ENCODE measurements at regions not wholly inside any gene's neighbourhood (a gene's known extent, or its start where the extent isn't known, plus 50 kb on each side); places are given as distances from the start of the nearest gene placed in this dataset.
A peak's percentile ranks its signal among the peaks of the same experiment; 100 is the strongest.
"Not testable (repeated sequence)": the region's sequence is repeated elsewhere in the genome, so short reads cannot be mapped to it uniquely, and the experiment has no call there.

DNA sequence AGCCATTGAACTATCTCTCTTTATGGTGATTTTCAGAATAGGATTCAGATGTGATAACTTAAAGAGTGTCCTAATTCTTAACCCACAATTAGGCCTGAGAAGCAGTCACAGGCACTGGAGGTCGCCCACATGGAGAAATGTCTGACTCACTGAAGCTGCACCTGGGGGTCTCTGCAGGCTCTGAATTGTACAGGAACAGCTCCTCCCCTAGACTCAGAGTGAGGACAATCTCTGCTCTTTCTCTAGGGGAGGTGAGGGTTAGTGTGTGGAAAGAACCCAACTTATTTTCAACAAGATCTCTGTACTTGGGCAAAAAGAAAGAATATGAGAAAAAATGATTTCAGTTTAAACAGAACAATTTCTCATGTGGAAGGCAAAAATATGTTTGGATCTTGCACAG lies 1124.6 kb downstream of the TMEM121 start:
- no peak for DNase-seq
- H3K27ac ChIP-seq (replicated peaks) = no peak overlapping the region
- TF ChIP-seq, protein P1, sequence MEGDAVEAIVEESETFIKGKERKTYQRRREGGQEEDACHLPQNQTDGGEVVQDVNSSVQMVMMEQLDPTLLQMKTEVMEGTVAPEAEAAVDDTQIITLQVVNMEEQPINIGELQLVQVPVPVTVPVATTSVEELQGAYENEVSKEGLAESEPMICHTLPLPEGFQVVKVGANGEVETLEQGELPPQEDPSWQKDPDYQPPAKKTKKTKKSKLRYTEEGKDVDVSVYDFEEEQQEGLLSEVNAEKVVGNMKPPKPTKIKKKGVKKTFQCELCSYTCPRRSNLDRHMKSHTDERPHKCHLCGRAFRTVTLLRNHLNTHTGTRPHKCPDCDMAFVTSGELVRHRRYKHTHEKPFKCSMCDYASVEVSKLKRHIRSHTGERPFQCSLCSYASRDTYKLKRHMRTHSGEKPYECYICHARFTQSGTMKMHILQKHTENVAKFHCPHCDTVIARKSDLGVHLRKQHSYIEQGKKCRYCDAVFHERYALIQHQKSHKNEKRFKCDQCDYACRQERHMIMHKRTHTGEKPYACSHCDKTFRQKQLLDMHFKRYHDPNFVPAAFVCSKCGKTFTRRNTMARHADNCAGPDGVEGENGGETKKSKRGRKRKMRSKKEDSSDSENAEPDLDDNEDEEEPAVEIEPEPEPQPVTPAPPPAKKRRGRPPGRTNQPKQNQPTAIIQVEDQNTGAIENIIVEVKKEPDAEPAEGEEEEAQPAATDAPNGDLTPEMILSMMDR (IDR thresholded peaks at IDR 0.05; ENCODE audit: borderline replicate concordance) = no peak
- intact Hi-C loops (cut with micrococcal nuclease) = no loop called here
- H3K27me3 ChIP-seq (ENCODE audit: low read depth) = peaks cover 45% of the 10 kb centered on the region
- H3K9me3 ChIP-seq (replicated peaks) = no peaks in the 10 kb centered on the region
- no peak overlapping the region for H3K4me3 ChIP-seq
- H3K36me3 ChIP-seq = no peaks in the 10 kb centered on the region
- H3K4me1 ChIP-seq = no peaks in the 10 kb centered on the region

DNA sequence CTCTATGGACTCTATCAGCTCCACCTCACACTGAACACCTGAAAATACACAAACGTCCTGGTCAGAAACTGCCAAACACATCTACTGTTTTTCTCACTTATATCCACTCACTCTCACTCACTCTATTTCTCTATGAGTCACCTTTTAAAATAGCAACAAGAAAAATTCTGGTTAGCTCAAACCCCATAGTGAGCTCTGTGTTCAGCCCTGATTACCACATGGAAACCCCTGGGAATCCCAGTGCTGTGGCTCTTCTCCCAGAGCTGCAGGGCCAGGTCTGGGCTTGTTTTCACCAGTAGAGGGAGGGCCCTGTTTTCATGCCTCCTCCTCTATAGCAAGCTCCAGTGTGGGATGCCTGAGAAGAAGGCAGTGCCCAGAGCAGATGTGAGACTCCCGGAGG lies 1126.1 kb downstream of the TMEM121 start:
- intact Hi-C loops (cut with micrococcal nuclease) = no loop called here
- no peaks in the 10 kb centered on the region for H3K36me3 ChIP-seq
- no peak for DNase-seq
- H3K27ac ChIP-seq (replicated peaks) = no peak overlapping the region
- TF ChIP-seq, protein P1 (IDR thresholded peaks at IDR 0.05; ENCODE audit: borderline replicate concordance) = no peak
- H3K4me3 ChIP-seq = no peak overlapping the region
- peaks cover 52% of the 10 kb centered on the region for H3K27me3 ChIP-seq (ENCODE audit: low read depth)
- H3K4me1 ChIP-seq = no peaks in the 10 kb centered on the region
- H3K9me3 ChIP-seq (replicated peaks) = no peaks in the 10 kb centered on the region

DNA sequence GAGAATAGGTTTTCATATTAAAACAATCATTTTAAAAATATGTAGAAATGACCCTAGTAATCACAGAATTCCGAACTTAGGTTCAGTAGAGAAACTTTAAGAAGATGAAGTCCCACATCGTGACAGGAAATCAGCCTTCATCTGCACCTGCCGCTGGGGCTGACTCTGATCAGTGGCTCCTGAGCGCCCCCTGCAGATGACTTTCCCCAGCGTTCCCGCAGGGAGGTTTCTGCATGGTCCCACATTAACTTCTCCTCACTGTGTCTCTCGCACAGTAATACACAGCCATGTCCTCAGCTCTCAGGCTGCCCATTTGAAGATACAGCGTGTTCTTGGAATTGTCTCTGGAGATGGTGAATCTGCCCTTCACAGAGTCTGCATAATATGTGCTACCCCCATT lies 1131.1 kb downstream of the TMEM121 start:
- intact Hi-C loops (cut with micrococcal nuclease) = no loop called here

DNA sequence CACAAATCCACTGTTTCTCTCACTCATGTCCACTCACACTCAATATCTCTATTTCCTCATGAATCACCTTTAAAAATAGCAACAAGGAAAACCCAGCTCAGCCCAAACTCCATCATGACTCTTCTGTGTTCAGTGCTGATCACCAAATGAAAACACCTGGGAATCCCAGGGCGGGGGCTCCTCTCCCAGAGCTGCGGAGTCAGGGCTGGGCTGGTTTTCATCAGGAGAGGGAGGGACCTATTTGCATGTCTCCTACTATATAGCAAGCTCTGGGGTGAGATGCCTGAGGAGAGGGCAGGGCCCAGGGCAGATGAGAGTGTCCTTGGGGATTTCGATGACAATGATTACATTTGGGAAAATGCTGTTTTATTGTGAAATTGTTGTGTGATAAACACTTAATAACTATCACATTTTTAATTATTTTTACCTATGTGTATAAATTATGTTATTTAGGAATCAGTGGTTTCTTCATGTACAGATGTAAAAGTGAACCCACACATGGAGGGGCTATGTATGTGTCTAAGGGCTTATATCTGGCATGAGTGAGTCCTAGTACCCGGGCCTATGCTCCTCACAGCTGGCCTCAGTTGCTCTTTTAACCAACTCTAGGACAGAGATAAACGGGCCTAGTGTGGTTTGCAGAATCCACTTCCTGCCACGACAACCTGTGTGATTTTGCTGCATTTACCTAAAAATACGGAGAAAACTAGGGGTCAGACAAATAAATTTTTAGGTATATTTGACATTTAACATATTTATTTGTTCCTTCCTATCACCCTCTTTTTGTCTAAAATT lies 1131.9 kb downstream of the TMEM121 start:
- H3K36me3 ChIP-seq; DNase-seq; H3K27ac ChIP-seq (replicated peaks); intact Hi-C loops (cut with micrococcal nuclease); H3K4me1 ChIP-seq; H3K9me3 ChIP-seq (replicated peaks); H3K4me3 ChIP-seq: not testable (repeated sequence)
- H3K27me3 ChIP-seq (ENCODE audit: low read depth) = peaks cover 33% of the 10 kb centered on the region

More for the DNA sequence above, 1131.1 kb downstream of the TMEM121 start:
- no peak for DNase-seq
- Histone ChIP-seq H3K4me3 (no peak overlapping the region), H3K9me3 (replicated peaks) (no peaks in the 10 kb centered on the region), H3K27ac (replicated peaks) (no peak overlapping the region), H3K27me3 (ENCODE audit: low read depth) (peaks cover 36% of the 10 kb centered on the region), H3K36me3 (no peaks in the 10 kb centered on the region), H3K4me1 (no peaks in the 10 kb centered on the region)
- TF ChIP-seq, protein P1 (IDR thresholded peaks at IDR 0.05; ENCODE audit: borderline replicate concordance) = no peak

DNA sequence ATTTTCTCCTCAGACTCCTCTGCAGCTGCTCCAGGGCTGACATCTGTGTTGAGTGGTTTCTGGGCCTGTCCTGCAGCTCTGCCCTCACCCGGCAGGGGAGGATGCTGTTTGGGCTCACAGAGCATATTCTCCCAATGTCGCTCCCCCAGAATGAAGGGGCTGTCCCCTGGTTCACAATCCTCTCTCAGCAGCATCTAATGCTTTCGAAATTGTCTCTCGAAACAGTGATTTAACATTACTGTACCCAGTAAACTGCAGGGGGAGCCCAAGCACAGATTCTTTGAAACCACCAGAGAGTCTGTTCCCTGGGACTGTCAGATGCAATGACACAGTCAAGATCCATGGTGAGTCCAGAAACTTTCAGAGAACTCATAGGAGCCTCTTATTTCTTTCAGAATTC lies 1135.2 kb downstream of the TMEM121 start:
- intact Hi-C loops (cut with micrococcal nuclease); H3K27ac ChIP-seq (replicated peaks); H3K4me3 ChIP-seq; H3K36me3 ChIP-seq; H3K9me3 ChIP-seq (replicated peaks); H3K4me1 ChIP-seq; DNase-seq: not testable (repeated sequence)
- TF ChIP-seq, protein P1 (IDR thresholded peaks at IDR 0.05; ENCODE audit: borderline replicate concordance) = peak; percentile 26
- peaks cover 22% of the 10 kb centered on the region for H3K27me3 ChIP-seq (ENCODE audit: low read depth)

DNA sequence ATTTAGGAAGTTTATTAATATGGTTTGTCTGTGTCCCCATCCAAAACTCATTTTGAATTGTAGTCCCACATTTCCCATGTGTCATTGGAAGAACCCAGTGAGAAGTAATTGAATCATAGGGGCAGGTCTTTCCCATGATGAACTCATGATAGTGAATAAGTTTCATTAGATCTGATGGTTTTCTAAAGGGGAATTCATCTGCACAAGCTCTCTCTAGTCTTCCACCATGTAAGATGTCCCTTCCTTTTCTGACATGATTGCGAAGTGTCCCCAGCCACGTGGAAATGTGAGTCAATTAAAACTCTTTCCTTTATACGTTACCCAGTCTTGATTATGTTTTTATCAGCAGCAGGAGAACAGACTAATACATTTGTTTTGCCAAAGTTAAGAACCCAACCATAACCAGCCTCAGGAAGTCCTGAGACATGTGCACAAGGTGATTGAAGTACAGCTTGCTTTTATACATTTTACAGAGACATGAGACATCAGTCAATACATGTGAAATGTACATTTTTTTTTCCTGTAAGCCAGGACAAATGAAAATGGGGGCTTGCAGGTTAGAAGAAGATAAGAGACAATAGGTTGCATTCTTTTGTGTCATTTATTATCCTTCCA lies 1136.7 kb downstream of the TMEM121 start:
- H3K27me3 ChIP-seq (ENCODE audit: low read depth) = peaks cover 21% of the 10 kb centered on the region
- no peaks in the 10 kb centered on the region for H3K9me3 ChIP-seq (replicated peaks)
- no peaks in the 10 kb centered on the region for H3K36me3 ChIP-seq
- H3K27ac ChIP-seq (replicated peaks) = no peak overlapping the region
- H3K4me1 ChIP-seq = no peaks in the 10 kb centered on the region
- intact Hi-C loops (cut with micrococcal nuclease) = no loop called here
- TF ChIP-seq, protein P1 (IDR thresholded peaks at IDR 0.05; ENCODE audit: borderline replicate concordance) = no peak
- no peak overlapping the region for H3K4me3 ChIP-seq
- DNase-seq = no peak
